Neural progenitor cell (in vitro differentiated cells): ENCODE measurements at regions not wholly inside any gene's neighbourhood (a gene's known extent, or its start where the extent isn't known, plus 50 kb on each side); places are given as distances from the start of the nearest gene placed in this dataset.

Experiments used
- EZH2 ChIP-seq: fragments of 200-600 bp; sonication (generic); IDR thresholded peaks from 2 replicates; pipeline ENCODE4 v1.6.1; 2017; ENCODE audit warnings: antibody characterized with exemption, mild to moderate bottlenecking, moderate library complexity
- TF ChIP-seq, protein P1 (sequence below): fragments of 200-600 bp; sonication (generic); IDR thresholded peaks from 2 replicates; pipeline ENCODE4 v1.5.1; 2017; ENCODE audit warnings: antibody characterized with exemption, mild to moderate bottlenecking

DNA sequence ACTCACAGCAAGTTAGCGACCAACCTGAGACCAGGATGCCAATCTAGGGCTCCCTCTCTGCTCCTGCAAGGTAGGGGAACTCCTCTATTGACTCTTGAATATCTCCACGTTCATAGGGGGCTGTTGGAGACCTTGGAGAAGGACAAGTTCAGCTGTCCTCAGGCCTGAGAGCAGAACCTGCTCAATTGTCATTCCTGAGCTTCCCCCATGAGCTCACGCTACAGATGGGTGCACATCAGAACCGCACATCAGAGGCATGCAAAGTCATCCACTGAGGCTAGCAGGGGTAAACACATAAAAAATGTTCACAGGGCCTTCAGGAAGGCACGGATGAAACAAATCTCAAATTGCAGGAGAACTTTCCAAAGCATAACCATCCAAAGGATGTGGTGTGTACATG, 168.8 kb upstream of the ZNF507 start:
- TF ChIP-seq, protein P1, sequence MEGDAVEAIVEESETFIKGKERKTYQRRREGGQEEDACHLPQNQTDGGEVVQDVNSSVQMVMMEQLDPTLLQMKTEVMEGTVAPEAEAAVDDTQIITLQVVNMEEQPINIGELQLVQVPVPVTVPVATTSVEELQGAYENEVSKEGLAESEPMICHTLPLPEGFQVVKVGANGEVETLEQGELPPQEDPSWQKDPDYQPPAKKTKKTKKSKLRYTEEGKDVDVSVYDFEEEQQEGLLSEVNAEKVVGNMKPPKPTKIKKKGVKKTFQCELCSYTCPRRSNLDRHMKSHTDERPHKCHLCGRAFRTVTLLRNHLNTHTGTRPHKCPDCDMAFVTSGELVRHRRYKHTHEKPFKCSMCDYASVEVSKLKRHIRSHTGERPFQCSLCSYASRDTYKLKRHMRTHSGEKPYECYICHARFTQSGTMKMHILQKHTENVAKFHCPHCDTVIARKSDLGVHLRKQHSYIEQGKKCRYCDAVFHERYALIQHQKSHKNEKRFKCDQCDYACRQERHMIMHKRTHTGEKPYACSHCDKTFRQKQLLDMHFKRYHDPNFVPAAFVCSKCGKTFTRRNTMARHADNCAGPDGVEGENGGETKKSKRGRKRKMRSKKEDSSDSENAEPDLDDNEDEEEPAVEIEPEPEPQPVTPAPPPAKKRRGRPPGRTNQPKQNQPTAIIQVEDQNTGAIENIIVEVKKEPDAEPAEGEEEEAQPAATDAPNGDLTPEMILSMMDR: no peak
- TF ChIP-seq EZH2: no peak
